H9 (cell line): ENCODE measurements at regions not wholly inside any gene's neighbourhood (a gene's known extent, or its start where the extent isn't known, plus 50 kb on each side); places are given as distances from the start of the nearest gene placed in this dataset.

Experiments used
- DNase-seq: peaks from one replicate; pipeline ENCODE4 v3.0.0-alpha.2; 2017
- H2AFZ ChIP-seq: one replicate; pipeline ENCODE4 v1.6.1; 2013; ENCODE audit warnings: mild to moderate bottlenecking, low read length, control low read depth, moderate library complexity
- H2AK5ac ChIP-seq: 2 replicates; pipeline ENCODE4 v1.6.1; 2013; ENCODE audit warnings: low read length, control low read depth, mixed read lengths; ENCODE audit not compliant: insufficient read length
- H2BK120ac ChIP-seq: one replicate; pipeline ENCODE4 v1.6.1; 2013; ENCODE audit warnings: low read depth, mild to moderate bottlenecking, low read length, control low read depth, inconsistent platforms; ENCODE audit not compliant: poor library complexity, severe bottlenecking
- H2BK12ac ChIP-seq: 2 replicates; pipeline ENCODE4 v1.6.1; 2013; ENCODE audit warnings: low read length, control low read depth, mixed read lengths, low read depth; ENCODE audit not compliant: insufficient read length
- H2BK15ac ChIP-seq: 2 replicates; pipeline ENCODE4 v1.6.1; 2013; ENCODE audit warnings: low read depth, low read length, control low read depth
- H2BK20ac ChIP-seq: one replicate; pipeline ENCODE4 v1.6.1; 2013; ENCODE audit warnings: low read depth, mild to moderate bottlenecking, low read length, control low read depth, inconsistent platforms; ENCODE audit not compliant: poor library complexity, severe bottlenecking
- H2BK5ac ChIP-seq: 2 replicates; pipeline ENCODE4 v1.6.1; 2013; ENCODE audit warnings: low read length, control low read depth, mixed read lengths; ENCODE audit not compliant: insufficient read length
- H3K14ac ChIP-seq: 2 replicates; pipeline ENCODE4 v1.6.1; 2013; ENCODE audit warnings: low read length, control low read depth; ENCODE audit not compliant: insufficient read depth
- H3K18ac ChIP-seq: 2 replicates; pipeline ENCODE4 v1.6.1; 2013; ENCODE audit warnings: low read depth, mild to moderate bottlenecking, mixed read lengths, low read length, control low read depth; ENCODE audit not compliant: insufficient read length
- H3K23ac ChIP-seq: 2 replicates; pipeline ENCODE4 v1.6.1; 2013; ENCODE audit warnings: low read length, control low read depth, mixed read lengths, low read depth; ENCODE audit not compliant: insufficient read length
- H3K23me2 ChIP-seq: 2 replicates; pipeline ENCODE4 v1.6.1; 2013; ENCODE audit warnings: low read depth, mild to moderate bottlenecking, mixed read lengths, low read length, control low read depth; ENCODE audit not compliant: insufficient read length, poor library complexity, severe bottlenecking
- H3K27ac ChIP-seq: 2 replicates; pipeline ENCODE4 v1.5.1; 2013; ENCODE audit warnings: low read length, control low read depth, mixed read lengths, low read depth; ENCODE audit not compliant: insufficient read length
- H3K27me3 ChIP-seq: 2 replicates; pipeline ENCODE4 v1.6.1; 2013; ENCODE audit warnings: low read length, control low read depth, inconsistent platforms; ENCODE audit not compliant: insufficient read depth
- H3K4ac ChIP-seq: 2 replicates; pipeline ENCODE4 v1.6.1; 2013; ENCODE audit warnings: low read depth, mild to moderate bottlenecking, control low read depth, inconsistent platforms, low read length, moderate library complexity
- H3K4me1 ChIP-seq: 2 replicates; pipeline ENCODE4 v1.6.1; 2013; ENCODE audit warnings: low read length, control low read depth, inconsistent platforms; ENCODE audit not compliant: insufficient read depth
- H3K4me2 ChIP-seq: 2 replicates; pipeline ENCODE4 v1.6.1; 2013; ENCODE audit warnings: low read length, control low read depth, mixed read lengths; ENCODE audit not compliant: insufficient read length, insufficient read depth
- H3K56ac ChIP-seq: 2 replicates; pipeline ENCODE4 v1.6.1; 2013; ENCODE audit warnings: low read depth, mild to moderate bottlenecking, mixed read lengths, low read length, control low read depth; ENCODE audit not compliant: insufficient read length
- H3K79me1 ChIP-seq: 2 replicates; pipeline ENCODE4 v1.6.1; 2013; ENCODE audit warnings: low read depth, mild to moderate bottlenecking, moderate library complexity, low read length, control low read depth, inconsistent platforms; ENCODE audit not compliant: insufficient read depth, poor library complexity, severe bottlenecking
- H3K79me2 ChIP-seq: 2 replicates; pipeline ENCODE4 v1.6.1; 2013; ENCODE audit warnings: low read length, control low read depth, inconsistent platforms; ENCODE audit not compliant: insufficient read depth
- H3K9ac ChIP-seq: 2 replicates; pipeline ENCODE4 v1.6.1; 2013; ENCODE audit warnings: low read length, control low read depth, mixed read lengths; ENCODE audit not compliant: insufficient read length; ENCODE audit errors: extremely low read depth
- H3K9me3 ChIP-seq: one replicate; pipeline ENCODE4 v1.6.1; 2013; ENCODE audit warnings: low read depth, low read length, inconsistent platforms; ENCODE audit not compliant: control insufficient read depth
- H3T11ph ChIP-seq: one replicate; pipeline ENCODE4 v1.6.1; 2013; ENCODE audit warnings: mild to moderate bottlenecking, low read length, control low read depth, inconsistent platforms
- H4K20me1 ChIP-seq: one replicate; pipeline ENCODE4 v1.6.1; 2013; ENCODE audit not compliant: control insufficient read depth, insufficient read length, insufficient read depth
- H4K5ac ChIP-seq: 2 replicates; pipeline ENCODE4 v1.6.1; 2013; ENCODE audit warnings: low read depth, mild to moderate bottlenecking, mixed read lengths, low read length, control low read depth; ENCODE audit not compliant: insufficient read length
- H4K8ac ChIP-seq: replicated peaks from 2 replicates; pipeline ENCODE4 v1.6.1; 2013; ENCODE audit warnings: low read length, control low read depth, mixed read lengths, low read depth; ENCODE audit not compliant: insufficient read length
- H4K91ac ChIP-seq: 2 replicates; pipeline ENCODE4 v1.6.1; 2013; ENCODE audit warnings: low read depth, mild to moderate bottlenecking, moderate library complexity, mixed read lengths, low read length, control low read depth; ENCODE audit not compliant: insufficient read length
- H3K27ac Mint-ChIP-seq, 3 experiments: 2 replicates in 2 of 3; 3 replicates in 1 of 3; pipeline ENCODE4 v1.8.0; 2020 to 2021; ENCODE audit warnings: mixed read lengths in 3 of 3, mild to moderate bottlenecking in 1 of 3, moderate library complexity in 1 of 3
- H3K27me3 Mint-ChIP-seq: 2 replicates; pipeline ENCODE4 v1.8.0; 2021; ENCODE audit warnings: low read depth, mild to moderate bottlenecking, moderate library complexity, mixed read lengths
- H3K36me3 Mint-ChIP-seq, 3 experiments: 2 replicates in 2 of 3; 3 replicates in 1 of 3; pipeline ENCODE4 v1.8.0; 2020 to 2021; ENCODE audit warnings: low read depth in 3 of 3, mixed read lengths in 3 of 3; ENCODE audit not compliant: insufficient read depth in 1 of 3
- H3K4me1 Mint-ChIP-seq, 2 experiments: 2 replicates each; pipeline ENCODE4 v1.8.0; 2020; ENCODE audit warnings: mixed read lengths in 2 of 2
- H3K4me3 Mint-ChIP-seq, 2 experiments: 2 replicates in 1 of 2; 3 replicates in 1 of 2; pipeline ENCODE4 v1.8.0; 2020 to 2021; ENCODE audit warnings: mild to moderate bottlenecking in 2 of 2, mixed read lengths in 2 of 2, moderate library complexity in 1 of 2
- H3K9me3 Mint-ChIP-seq, 2 experiments: 2 replicates in 1 of 2; 3 replicates in 1 of 2; pipeline ENCODE4 v1.8.0; 2020; ENCODE audit warnings: mild to moderate bottlenecking in 2 of 2, mixed read lengths in 2 of 2, moderate library complexity in 1 of 2
- WGBS: extraction: QIAGEN DNeasy Blood & Tissue Kit; methylation state at CpG from one replicate; pipeline ENCODE4 v1.1.7; 2013; ENCODE audit warnings: missing lambda C conversion rate, low lambda C conversion rate, mixed read lengths; ENCODE audit not compliant: insufficient read length; ENCODE audit errors: extremely low coverage; 5-methylcytosine and 5-hydroxymethylcytosine counted together
- TF ChIP-seq, protein P1 (sequence below): fragments of 200-600 bp; sonication (generic); conservative IDR thresholded peaks from 3 replicates; pipeline ENCODE4 v1.8.0; 2021; ENCODE audit warnings: antibody characterized with exemption, mild to moderate bottlenecking

DNA sequence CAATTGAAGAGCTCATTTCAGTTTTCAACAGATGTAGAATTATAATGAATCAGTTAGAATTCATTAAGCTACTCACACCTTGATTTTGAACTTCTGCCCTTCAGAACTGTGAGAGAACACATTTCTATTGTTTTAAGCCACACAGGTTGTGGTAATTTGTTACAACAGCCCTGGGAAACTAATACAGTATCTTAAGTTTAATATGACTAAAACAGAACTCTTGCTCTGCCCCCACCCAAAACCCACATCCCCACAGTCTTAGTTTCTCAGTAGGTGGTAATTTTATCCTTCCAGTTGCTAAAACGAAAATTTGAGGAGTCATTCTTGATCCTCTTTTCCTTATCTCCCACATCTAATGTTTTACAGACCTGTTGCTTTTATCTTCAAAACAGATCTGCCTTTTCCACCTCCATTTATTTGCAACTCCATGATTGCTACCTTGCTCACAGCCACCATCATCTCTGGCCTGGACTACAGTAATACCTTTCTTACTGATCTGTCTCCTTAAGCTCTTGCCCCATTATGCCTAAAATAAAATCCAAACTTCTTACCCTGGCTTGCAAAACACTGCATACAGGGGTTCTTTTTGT lies 72.8 kb upstream of the NXPH1 start:
- H2AFZ ChIP-seq: no peak overlapping the region
- no peak overlapping the region for H2BK5ac ChIP-seq
- no peak overlapping the region for H2AK5ac ChIP-seq
- no peaks in the 10 kb centered on the region for H3K23me2 ChIP-seq
- Mint-ChIP-seq H3K4me3 (no peak overlapping the region), H3K27me3 (no peaks in the 10 kb centered on the region), H3K4me1 (peaks cover 48 to 64% of the 10 kb centered on the region in 2 experiments), H3K9me3 (peaks cover 12 to 17% of the 10 kb centered on the region in 2 experiments), H3K27ac (peak overlapping the region; percentile 27 to 91 (median 83)), H3K36me3 (peaks cover 0 to 15% (median 14%) of the 10 kb centered on the region in 3 experiments; a peak in 5 of 7 replicates)
- H2BK20ac ChIP-seq: no peak overlapping the region
- H4K20me1 ChIP-seq: no peaks in the 10 kb centered on the region
- H2BK15ac ChIP-seq: no peak overlapping the region
- H4K91ac ChIP-seq: no peak overlapping the region
- H3K9ac ChIP-seq: no peak overlapping the region
- H3K27me3 ChIP-seq: no peaks in the 10 kb centered on the region
- DNase-seq: no peak
- TF ChIP-seq, protein P1, sequence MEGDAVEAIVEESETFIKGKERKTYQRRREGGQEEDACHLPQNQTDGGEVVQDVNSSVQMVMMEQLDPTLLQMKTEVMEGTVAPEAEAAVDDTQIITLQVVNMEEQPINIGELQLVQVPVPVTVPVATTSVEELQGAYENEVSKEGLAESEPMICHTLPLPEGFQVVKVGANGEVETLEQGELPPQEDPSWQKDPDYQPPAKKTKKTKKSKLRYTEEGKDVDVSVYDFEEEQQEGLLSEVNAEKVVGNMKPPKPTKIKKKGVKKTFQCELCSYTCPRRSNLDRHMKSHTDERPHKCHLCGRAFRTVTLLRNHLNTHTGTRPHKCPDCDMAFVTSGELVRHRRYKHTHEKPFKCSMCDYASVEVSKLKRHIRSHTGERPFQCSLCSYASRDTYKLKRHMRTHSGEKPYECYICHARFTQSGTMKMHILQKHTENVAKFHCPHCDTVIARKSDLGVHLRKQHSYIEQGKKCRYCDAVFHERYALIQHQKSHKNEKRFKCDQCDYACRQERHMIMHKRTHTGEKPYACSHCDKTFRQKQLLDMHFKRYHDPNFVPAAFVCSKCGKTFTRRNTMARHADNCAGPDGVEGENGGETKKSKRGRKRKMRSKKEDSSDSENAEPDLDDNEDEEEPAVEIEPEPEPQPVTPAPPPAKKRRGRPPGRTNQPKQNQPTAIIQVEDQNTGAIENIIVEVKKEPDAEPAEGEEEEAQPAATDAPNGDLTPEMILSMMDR: no peak
- peak overlapping the region; percentile 29 for H2BK12ac ChIP-seq
- peak overlapping the region; percentile 90 for H3K27ac ChIP-seq
- H3K18ac ChIP-seq: no peak overlapping the region
- no peak overlapping the region for H3K56ac ChIP-seq
- H4K8ac ChIP-seq: no peak overlapping the region
- H3K23ac ChIP-seq: no peak overlapping the region
- H2BK120ac ChIP-seq: no peak overlapping the region
- H3K9me3 ChIP-seq: no peaks in the 10 kb centered on the region
- no peaks in the 10 kb centered on the region for H3K79me1 ChIP-seq
- H3K79me2 ChIP-seq: no peaks in the 10 kb centered on the region
- H3K14ac ChIP-seq: no peak overlapping the region
- H4K5ac ChIP-seq: no peak overlapping the region
- H3K4me1 ChIP-seq: peaks cover 17% of the 10 kb centered on the region
- no peak overlapping the region for H3K4ac ChIP-seq
- no CpG with 5 or more reads among the region's 1 CpG for WGBS
- H3K4me2 ChIP-seq: no peak overlapping the region
- no peak overlapping the region for H3T11ph ChIP-seq
